ENCODE measurements at regions not wholly inside any gene's neighbourhood (a gene's known extent, or its start where the extent isn't known, plus 50 kb on each side); places are given as distances from the start of the nearest gene placed in this dataset.

DNA sequence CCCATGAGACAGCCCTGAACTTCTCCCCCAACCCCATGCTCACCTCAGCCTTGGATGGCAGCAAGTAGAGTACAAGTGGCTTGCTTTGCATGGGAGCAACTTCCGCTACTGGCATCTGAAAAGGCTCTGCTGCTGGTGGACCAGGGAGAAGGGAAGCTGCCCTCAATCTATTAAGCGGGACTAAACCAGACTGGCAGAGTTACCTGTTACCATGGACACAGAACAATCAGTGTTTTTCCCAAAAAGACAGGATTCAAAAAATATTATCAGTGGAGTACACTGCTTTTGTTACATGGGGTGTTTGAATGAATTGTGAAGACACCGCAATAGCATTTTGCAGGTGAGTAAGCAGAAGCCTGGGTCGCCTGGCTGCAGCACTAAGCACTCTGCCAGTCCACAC, 631.4 kb upstream of the B3GAT1 start:
- Histone ChIP-seq H3K9me3 (no peaks in the 10 kb centered on the region), H3K4me3 (no peak overlapping the region), H3K27me3 (peaks cover 0 to 26% of the 10 kb centered on the region in 2 donors), H3K27ac (no peak overlapping the region), H3K36me3 (no peaks in the 10 kb centered on the region), H3K4me1 (no peaks in the 10 kb centered on the region)
- DNase-seq: no peak
- TF ChIP-seq, protein P1, sequence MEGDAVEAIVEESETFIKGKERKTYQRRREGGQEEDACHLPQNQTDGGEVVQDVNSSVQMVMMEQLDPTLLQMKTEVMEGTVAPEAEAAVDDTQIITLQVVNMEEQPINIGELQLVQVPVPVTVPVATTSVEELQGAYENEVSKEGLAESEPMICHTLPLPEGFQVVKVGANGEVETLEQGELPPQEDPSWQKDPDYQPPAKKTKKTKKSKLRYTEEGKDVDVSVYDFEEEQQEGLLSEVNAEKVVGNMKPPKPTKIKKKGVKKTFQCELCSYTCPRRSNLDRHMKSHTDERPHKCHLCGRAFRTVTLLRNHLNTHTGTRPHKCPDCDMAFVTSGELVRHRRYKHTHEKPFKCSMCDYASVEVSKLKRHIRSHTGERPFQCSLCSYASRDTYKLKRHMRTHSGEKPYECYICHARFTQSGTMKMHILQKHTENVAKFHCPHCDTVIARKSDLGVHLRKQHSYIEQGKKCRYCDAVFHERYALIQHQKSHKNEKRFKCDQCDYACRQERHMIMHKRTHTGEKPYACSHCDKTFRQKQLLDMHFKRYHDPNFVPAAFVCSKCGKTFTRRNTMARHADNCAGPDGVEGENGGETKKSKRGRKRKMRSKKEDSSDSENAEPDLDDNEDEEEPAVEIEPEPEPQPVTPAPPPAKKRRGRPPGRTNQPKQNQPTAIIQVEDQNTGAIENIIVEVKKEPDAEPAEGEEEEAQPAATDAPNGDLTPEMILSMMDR (IDR thresholded peaks at IDR 0.05): no peak
- no peak for ATAC-seq
- intact Hi-C loops (cut with DNase I): no loop called here

DNA sequence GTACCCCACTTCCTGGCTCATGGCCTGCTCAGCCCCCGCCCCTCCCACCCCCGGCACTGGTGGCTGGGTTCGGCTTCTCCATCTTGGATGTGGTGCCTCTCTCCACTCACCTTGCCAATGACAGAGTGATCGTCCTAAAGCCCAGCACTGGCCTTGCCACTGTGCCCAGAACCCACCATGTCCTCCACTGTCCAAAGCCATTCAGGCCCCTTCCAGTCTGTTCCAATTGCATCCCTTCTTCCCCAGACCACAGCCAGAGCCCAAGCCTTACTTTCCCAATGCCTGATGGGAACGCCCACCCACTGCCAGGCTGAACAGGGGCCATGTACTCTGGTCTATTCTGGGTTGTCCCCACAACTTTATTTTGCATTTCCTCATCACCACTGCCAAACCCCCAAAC, 625.8 kb upstream of the B3GAT1 start:
- intact Hi-C loops (cut with DNase I): no loop called here
- DNase-seq (no peak), ATAC-seq (no peak)
- Histone ChIP-seq H3K9me3 (no peaks in the 10 kb centered on the region), H3K4me1 (no peaks in the 10 kb centered on the region), H3K27ac (no peak overlapping the region), H3K36me3 (no peaks in the 10 kb centered on the region), H3K27me3 (peaks cover 0 to 3% of the 10 kb centered on the region in 2 donors), H3K4me3 (no peak overlapping the region)
- TF ChIP-seq, protein P1 (IDR thresholded peaks at IDR 0.05): no peak

DNA sequence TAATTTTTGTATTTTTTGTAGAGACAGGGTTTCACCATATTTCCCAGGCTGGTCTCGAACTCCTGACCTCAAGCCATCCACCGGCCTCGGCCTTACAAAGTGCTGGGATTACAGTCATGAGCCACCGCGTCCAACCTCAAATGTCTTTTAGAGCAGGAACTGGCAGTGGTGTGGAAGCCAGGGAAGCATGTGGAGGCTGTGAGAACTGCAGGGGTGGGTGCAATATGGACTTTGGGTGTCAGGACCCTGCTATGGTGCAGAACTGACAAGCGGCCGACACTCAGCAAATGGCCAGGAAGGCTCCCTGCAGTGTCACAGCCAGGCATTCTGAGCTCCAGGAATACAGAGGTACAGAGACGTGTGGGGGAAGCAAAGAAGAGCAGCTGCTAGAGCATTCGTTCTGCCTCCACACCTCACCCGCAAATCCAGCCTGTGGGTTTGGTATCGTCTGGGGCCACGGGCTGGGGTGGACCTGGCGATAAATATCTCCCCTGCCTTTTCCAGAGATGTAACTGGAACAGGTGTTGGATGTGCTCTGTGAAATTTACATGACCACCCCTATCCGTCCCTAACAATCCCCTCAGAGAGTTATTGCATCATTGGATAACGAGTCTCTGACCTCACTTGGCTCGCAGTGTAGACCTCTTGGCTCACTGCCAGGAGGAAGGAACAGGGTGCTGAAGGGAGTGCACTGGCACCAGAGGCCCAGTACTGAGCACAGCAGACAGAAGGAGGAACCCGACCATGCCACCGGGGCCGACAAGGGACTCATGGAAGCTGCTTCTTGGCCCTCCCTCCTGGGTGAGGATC, 624.7 kb upstream of the B3GAT1 start:
- DNase-seq (no peak), ATAC-seq (no peak)
- intact Hi-C loops (cut with DNase I): no loop called here
- Histone ChIP-seq H3K27ac (no peak overlapping the region), H3K9me3 (no peaks in the 10 kb centered on the region), H3K4me1 (no peaks in the 10 kb centered on the region), H3K27me3 (peaks cover 0 to 3% of the 10 kb centered on the region in 2 donors), H3K4me3 (no peak overlapping the region), H3K36me3 (no peaks in the 10 kb centered on the region)
- TF ChIP-seq, protein P1 (IDR thresholded peaks at IDR 0.05): no peak

DNA sequence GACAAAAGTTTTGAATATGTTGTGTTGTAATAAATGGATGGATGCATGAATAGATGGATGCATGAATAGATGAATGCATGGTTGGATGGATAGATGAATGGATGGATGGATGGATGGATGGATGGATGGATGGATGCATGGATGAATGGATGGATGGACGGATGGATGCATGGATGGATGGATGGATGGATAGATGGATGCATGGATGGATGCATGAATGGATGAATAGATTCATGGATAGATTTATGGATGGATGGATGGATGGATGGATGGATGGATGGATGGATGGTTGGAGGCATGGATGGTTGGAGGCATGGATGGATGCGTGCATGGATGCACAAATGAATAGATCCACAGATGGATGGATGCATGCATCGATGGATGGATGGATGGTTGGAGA, 623.2 kb upstream of the B3GAT1 start:
- Histone ChIP-seq H3K27me3 (peaks cover 0 to 3% of the 10 kb centered on the region in 2 donors), H3K4me3 (no peak overlapping the region), H3K9me3 (no peaks in the 10 kb centered on the region), H3K36me3 (no peaks in the 10 kb centered on the region), H3K4me1 (no peaks in the 10 kb centered on the region), H3K27ac (no peak overlapping the region)
- no peak for DNase-seq
- intact Hi-C loops (cut with DNase I): no loop called here
- ATAC-seq: no peak
- TF ChIP-seq, protein P1 (IDR thresholded peaks at IDR 0.05): no peak

DNA sequence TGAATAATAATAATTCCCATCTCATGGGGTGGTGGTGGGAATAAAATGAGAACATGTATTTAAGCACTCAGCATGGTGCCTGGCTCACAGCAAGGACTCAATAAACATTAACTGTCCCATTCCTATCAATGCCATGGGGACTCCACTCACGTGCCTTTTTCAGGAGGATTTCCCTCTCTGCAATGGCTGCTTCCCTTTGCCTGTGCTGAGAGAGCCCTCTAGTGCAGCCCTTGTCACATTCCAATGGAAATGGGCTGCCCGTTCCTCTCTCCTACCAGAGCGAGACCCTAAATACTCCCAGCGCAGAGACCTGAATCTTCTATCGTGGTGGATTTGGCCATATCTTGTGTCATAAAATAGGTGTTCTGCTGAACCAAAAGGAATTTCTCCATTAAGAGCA, 621.5 kb upstream of the B3GAT1 start:
- H3K4me1 ChIP-seq: no peaks in the 10 kb centered on the region
- intact Hi-C loops (cut with DNase I): no loop called here
- ATAC-seq (peak; percentile 33), DNase-seq (peak in 1 of 4 donors; percentile 42)
- peaks cover 0 to 3% of the 10 kb centered on the region in 2 donors for H3K27me3 ChIP-seq
- H3K36me3 ChIP-seq: no peaks in the 10 kb centered on the region
- no peak overlapping the region for H3K27ac ChIP-seq
- H3K4me3 ChIP-seq: no peak overlapping the region
- H3K9me3 ChIP-seq: no peaks in the 10 kb centered on the region
- TF ChIP-seq, protein P1 (IDR thresholded peaks at IDR 0.05): no peak

Data from left lung (tissue), 4 donors.